GM21423 (cell line): ENCODE measurements at regions not wholly inside any gene's neighbourhood (a gene's known extent, or its start where the extent isn't known, plus 50 kb on each side); places are given as distances from the start of the nearest gene placed in this dataset.
"Not testable (repeated sequence)": the region's sequence is repeated elsewhere in the genome, so short reads cannot be mapped to it uniquely, and the experiment has no call there.

ENCODE experiments used
- ATAC-seq: cut with Tn5 transposase; IDR thresholded peaks from one replicate; pipeline ENCODE4 v1.9.1; 2021; ENCODE audit warnings: mild to moderate bottlenecking, moderate library complexity; ENCODE audit not compliant: unreplicated experiment

- no peak for ATAC-seq
Measured at GRCh38 chr13:87444135-87444534, 227.0 kb upstream of the SLITRK5 start.

GRCh38 chr13:87452281-87452680 is 218.9 kb upstream of the SLITRK5 start:
- ATAC-seq: no peak

- ATAC-seq: no peak
Measured at GRCh38 chr13:87453244-87453643, 217.9 kb upstream of the SLITRK5 start.

- no peak for ATAC-seq
Measured at GRCh38 chr13:87459419-87459818, 211.8 kb upstream of the SLITRK5 start.

- no peak for ATAC-seq
Measured at GRCh38 chr13:87497426-87497825, 173.7 kb upstream of the SLITRK5 start.

GRCh38 chr13:87498681-87499080 is 172.5 kb upstream of the SLITRK5 start:
- no peak for ATAC-seq

GRCh38 chr13:87524775-87525174 is 146.4 kb upstream of the SLITRK5 start:
- no peak for ATAC-seq

GRCh38 chr13:87533776-87534175 is 137.4 kb upstream of the SLITRK5 start:
- no peak for ATAC-seq

GRCh38 chr13:87535911-87536310 is 135.3 kb upstream of the SLITRK5 start:
- ATAC-seq: no peak

- ATAC-seq: peak; percentile 40
Measured at GRCh38 chr13:87536499-87536898, 134.7 kb upstream of the SLITRK5 start.

- ATAC-seq: peak; percentile 87
Measured at GRCh38 chr13:87536899-87537298, 134.3 kb upstream of the SLITRK5 start.

- no peak for ATAC-seq
Measured at GRCh38 chr13:87537951-87538350, 133.2 kb upstream of the SLITRK5 start.

- ATAC-seq: no peak
Measured at GRCh38 chr13:87538366-87539052, 132.7 kb upstream of the SLITRK5 start.

- ATAC-seq: no peak
Measured at GRCh38 chr13:87553142-87553541, 118.0 kb upstream of the SLITRK5 start.

- no peak for ATAC-seq
Measured at GRCh38 chr13:87554045-87554444, 117.1 kb upstream of the SLITRK5 start.

- no peak for ATAC-seq
Measured at GRCh38 chr13:87557788-87558187, 113.4 kb upstream of the SLITRK5 start.

GRCh38 chr13:87561580-87561979 is 109.6 kb upstream of the SLITRK5 start:
- ATAC-seq: not testable (repeated sequence)

GRCh38 chr13:87570669-87571068 is 100.5 kb upstream of the SLITRK5 start:
- no peak for ATAC-seq

GRCh38 chr13:87582399-87582798 is 88.8 kb upstream of the SLITRK5 start:
- no peak for ATAC-seq

GRCh38 chr13:87590518-87590917 is 80.7 kb upstream of the SLITRK5 start:
- ATAC-seq: no peak

GRCh38 chr13:87604437-87604836 is 66.7 kb upstream of the SLITRK5 start:
- not testable (repeated sequence) for ATAC-seq

GRCh38 chr13:87607266-87607665 is 63.9 kb upstream of the SLITRK5 start:
- no peak for ATAC-seq

- no peak for ATAC-seq
Measured at GRCh38 chr13:87614276-87614675, 56.9 kb upstream of the SLITRK5 start.
